Loucy (cell line): ENCODE measurements at regions not wholly inside any gene's neighbourhood (a gene's known extent, or its start where the extent isn't known, plus 50 kb on each side); places are given as distances from the start of the nearest gene placed in this dataset.

Experiments
- H2AFZ ChIP-seq: fragments of 200-600 bp; sonication (generic); 2 replicates; pipeline ENCODE4 v1.6.0; 2016; ENCODE audit warnings: antibody characterized with exemption, mild to moderate bottlenecking, low read length, moderate library complexity
- H3F3A ChIP-seq: fragments of 200-600 bp; 2 replicates; pipeline ENCODE4 v1.6.0; 2016; ENCODE audit warnings: antibody characterized with exemption, low read depth, mild to moderate bottlenecking
- H3K27me3 ChIP-seq: fragments of 200-600 bp; sonication (generic); 2 replicates; pipeline ENCODE4 v1.6.1; 2014; ENCODE audit warnings: low read length, mild to moderate bottlenecking; ENCODE audit not compliant: insufficient read depth, poor library complexity, severe bottlenecking
- H3K36me3 ChIP-seq: fragments of 200-600 bp; sonication (generic); 2 replicates; pipeline ENCODE4 v1.6.1; 2016; ENCODE audit warnings: low read length; ENCODE audit not compliant: insufficient read depth
- H3K4me1 ChIP-seq: fragments of 200-600 bp; sonication (generic); 2 replicates; pipeline ENCODE4 v1.5.1; 2014; ENCODE audit warnings: low read length, mild to moderate bottlenecking; ENCODE audit not compliant: insufficient read depth, poor library complexity, severe bottlenecking
- H3K4me2 ChIP-seq: fragments of 200-600 bp; sonication (generic); 2 replicates; pipeline ENCODE4 v1.6.0; 2014; ENCODE audit warnings: antibody characterized with exemption, low read length, low read depth, mild to moderate bottlenecking; ENCODE audit not compliant: poor library complexity, severe bottlenecking
- H3K4me3 ChIP-seq: fragments of 200-600 bp; sonication (generic); 2 replicates; pipeline ENCODE4 v1.5.1; 2014; ENCODE audit warnings: low read length, mild to moderate bottlenecking, mixed read lengths; ENCODE audit not compliant: poor library complexity, severe bottlenecking
- H3K79me2 ChIP-seq: fragments of 200-600 bp; sonication (generic); 2 replicates; pipeline ENCODE4 v1.6.1; 2014; ENCODE audit warnings: low read length; ENCODE audit not compliant: insufficient read depth
- H3K9ac ChIP-seq: fragments of 200-600 bp; sonication (generic); 2 replicates; pipeline ENCODE4 v1.6.0; 2014; ENCODE audit warnings: mild to moderate bottlenecking, low read depth, low read length, moderate library complexity; ENCODE audit not compliant: poor library complexity, severe bottlenecking
- H3K9me2 ChIP-seq: fragments of 200-600 bp; sonication (generic); replicated peaks from 2 replicates; pipeline ENCODE4 v1.6.1; 2016; ENCODE audit warnings: low read depth, low read length, mixed read lengths
- H3K9me3 ChIP-seq: fragments of 200-600 bp; sonication (generic); 2 replicates; pipeline ENCODE4 v1.6.1; 2014; ENCODE audit warnings: mild to moderate bottlenecking, antibody characterized with exemption, low read length, low read depth; ENCODE audit not compliant: insufficient read depth
- H4K20me1 ChIP-seq: fragments of 200-600 bp; sonication (generic); 2 replicates; pipeline ENCODE4 v1.6.0; 2014; ENCODE audit warnings: antibody characterized with exemption, low read length, mild to moderate bottlenecking; ENCODE audit not compliant: insufficient read depth, poor library complexity, severe bottlenecking
- CTCF ChIP-seq: fragments of 200-600 bp; sonication (generic); conservative IDR thresholded peaks from 2 replicates; pipeline ENCODE4 v1.5.1; 2014; ENCODE audit warnings: mild to moderate bottlenecking, antibody characterized with exemption, low read length
- EZH2phosphoT487 ChIP-seq: fragments of 200-600 bp; IDR thresholded peaks from 2 replicates; pipeline ENCODE4 v1.6.1; 2018; ENCODE audit warnings: antibody characterized with exemption, mild to moderate bottlenecking, moderate library complexity, borderline replicate concordance

DNA sequence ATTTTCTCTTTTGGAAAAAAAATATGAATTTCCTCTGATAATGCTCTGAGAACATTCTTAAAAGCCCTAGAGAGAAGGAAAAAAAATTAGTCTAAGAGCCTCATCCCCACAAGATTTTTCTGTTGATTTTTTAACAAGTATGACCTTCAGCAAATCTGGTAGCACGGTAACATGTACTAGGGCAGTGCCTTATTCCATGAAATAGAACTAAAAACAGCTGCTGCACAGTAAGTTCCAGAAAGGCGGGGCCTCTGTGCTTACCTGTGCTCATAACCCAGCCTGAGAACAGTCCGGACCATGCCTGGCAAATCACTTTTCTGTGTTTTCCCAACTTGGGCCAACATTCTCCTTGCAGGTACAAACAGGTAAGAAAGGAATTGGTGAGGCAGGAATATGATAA lies 519.1 kb upstream of the AKR1E2 start:
- Histone ChIP-seq H2AFZ (no peak overlapping the region), H3K4me2 (no peak overlapping the region), H3K79me2 (no peaks in the 10 kb centered on the region), H3K4me3 (no peak overlapping the region), H3K36me3 (no peaks in the 10 kb centered on the region), H4K20me1 (no peaks in the 10 kb centered on the region), H3K4me1 (no peaks in the 10 kb centered on the region), H3K9me3 (no peaks in the 10 kb centered on the region), H3F3A (no peaks in the 10 kb centered on the region), H3K27me3 (no peaks in the 10 kb centered on the region), H3K9ac (no peak overlapping the region), H3K9me2 (no peaks in the 10 kb centered on the region)
- TF ChIP-seq CTCF, result no peak
- TF ChIP-seq EZH2phosphoT487, result no peak

DNA sequence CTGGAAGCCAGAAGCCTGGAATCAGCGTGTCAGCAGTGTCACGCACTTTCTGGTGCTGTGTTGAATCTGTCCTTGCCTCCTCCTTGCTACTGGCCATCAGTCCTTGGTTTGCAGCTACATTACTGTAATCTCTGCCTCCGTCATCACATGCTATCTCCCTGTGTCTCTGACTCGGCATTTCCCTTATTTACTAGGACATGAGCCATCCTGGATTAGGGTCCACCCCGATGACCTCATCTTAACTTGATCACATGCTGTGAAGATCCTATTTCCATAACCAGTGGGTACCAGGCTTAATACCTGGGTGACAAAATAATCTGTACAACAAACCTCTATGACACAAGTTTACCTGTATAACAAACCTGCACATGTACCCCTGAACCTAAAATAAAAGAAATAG lies 518.0 kb upstream of the KLF6 start:
- H3K4me1 ChIP-seq, result no peaks in the 10 kb centered on the region
- no peaks in the 10 kb centered on the region for H3K9me2 ChIP-seq
- no peaks in the 10 kb centered on the region for H3K9me3 ChIP-seq
- no peak overlapping the region for H2AFZ ChIP-seq
- no peak overlapping the region for H3K4me2 ChIP-seq
- H3F3A ChIP-seq, result no peaks in the 10 kb centered on the region
- TF ChIP-seq CTCF (no peak), EZH2phosphoT487 (no peak)
- no peaks in the 10 kb centered on the region for H3K27me3 ChIP-seq
- H3K79me2 ChIP-seq, result no peaks in the 10 kb centered on the region
- no peak overlapping the region for H3K4me3 ChIP-seq
- no peak overlapping the region for H3K9ac ChIP-seq
- H4K20me1 ChIP-seq, result no peaks in the 10 kb centered on the region
- no peaks in the 10 kb centered on the region for H3K36me3 ChIP-seq

- Histone ChIP-seq H3K4me3 (no peak overlapping the region), H3K9me2 (no peaks in the 10 kb centered on the region), H3K9me3 (no peaks in the 10 kb centered on the region), H3K9ac (no peak overlapping the region), H3F3A (no peaks in the 10 kb centered on the region), H2AFZ (no peak overlapping the region), H3K36me3 (no peaks in the 10 kb centered on the region), H3K27me3 (no peaks in the 10 kb centered on the region), H3K4me2 (no peak overlapping the region), H3K79me2 (no peaks in the 10 kb centered on the region), H4K20me1 (no peaks in the 10 kb centered on the region), H3K4me1 (no peaks in the 10 kb centered on the region)
- TF ChIP-seq EZH2phosphoT487, result no peak
- TF ChIP-seq CTCF, result no peak
These were observed 516.5 kb upstream of the KLF6 start for GRCh38 chr10:4301291-4302045.
